ENCODE measurements at regions not wholly inside any gene's neighbourhood (a gene's known extent, or its start where the extent isn't known, plus 50 kb on each side); places are given as distances from the start of the nearest gene placed in this dataset.

DNA sequence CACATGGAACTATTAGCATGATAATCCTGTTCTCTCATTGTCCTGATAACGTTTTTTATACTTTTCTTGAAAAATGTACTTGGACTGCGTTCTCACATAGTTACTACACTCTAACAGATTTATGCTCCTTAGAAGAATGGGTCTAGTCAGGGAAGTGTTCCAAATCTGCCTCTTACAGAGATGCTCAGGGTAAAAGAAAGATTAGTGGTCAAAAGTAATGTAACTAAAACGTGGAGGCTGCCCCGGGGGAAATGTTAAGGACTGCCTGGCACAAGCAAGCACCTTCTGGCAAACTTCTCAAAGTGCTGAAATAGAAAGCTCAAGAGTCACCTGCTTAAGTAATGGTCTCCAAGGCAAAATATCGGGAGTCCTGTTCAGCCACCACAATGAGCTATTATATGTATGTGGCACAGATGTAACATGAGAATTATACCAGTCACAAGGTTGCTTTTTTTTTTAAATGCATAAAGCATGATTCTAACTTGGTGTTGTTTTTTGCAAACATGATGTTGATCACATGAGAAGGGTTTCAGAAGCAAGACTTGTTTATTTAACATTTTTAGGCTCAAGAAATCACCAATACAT is 244.5 kb upstream of the JARID2 start:
- Histone ChIP-seq H3K4me3 (ENCODE audit: low read depth, low read length) (no peak overlapping the region), H3K9me3 (ENCODE audit: control insufficient read depth, insufficient read depth, low read depth, low read length) (no peaks in the 10 kb centered on the region), H3K36me3 (ENCODE audit: control insufficient read depth in 2 of 2, insufficient read depth in 1 of 2, low read length in 2 of 2) (no peaks in the 10 kb centered on the region), H3K4me1 (ENCODE audit: control insufficient read depth, insufficient read depth, low read length) (no peaks in the 10 kb centered on the region), H3K27ac (ENCODE audit: extremely low read depth, low read depth, low read length) (no peak overlapping the region)
- POLR2A ChIA-PET: no interaction called here
- TF ChIP-seq ZNF112 (tag by site-specific recombination; IDR thresholded peaks at IDR 0.05) (no peak), ZNF777 (tag by site-specific recombination; IDR thresholded peaks at IDR 0.05; ENCODE audit: borderline replicate concordance) (no peak)
- TF ChIP-seq, protein P1, sequence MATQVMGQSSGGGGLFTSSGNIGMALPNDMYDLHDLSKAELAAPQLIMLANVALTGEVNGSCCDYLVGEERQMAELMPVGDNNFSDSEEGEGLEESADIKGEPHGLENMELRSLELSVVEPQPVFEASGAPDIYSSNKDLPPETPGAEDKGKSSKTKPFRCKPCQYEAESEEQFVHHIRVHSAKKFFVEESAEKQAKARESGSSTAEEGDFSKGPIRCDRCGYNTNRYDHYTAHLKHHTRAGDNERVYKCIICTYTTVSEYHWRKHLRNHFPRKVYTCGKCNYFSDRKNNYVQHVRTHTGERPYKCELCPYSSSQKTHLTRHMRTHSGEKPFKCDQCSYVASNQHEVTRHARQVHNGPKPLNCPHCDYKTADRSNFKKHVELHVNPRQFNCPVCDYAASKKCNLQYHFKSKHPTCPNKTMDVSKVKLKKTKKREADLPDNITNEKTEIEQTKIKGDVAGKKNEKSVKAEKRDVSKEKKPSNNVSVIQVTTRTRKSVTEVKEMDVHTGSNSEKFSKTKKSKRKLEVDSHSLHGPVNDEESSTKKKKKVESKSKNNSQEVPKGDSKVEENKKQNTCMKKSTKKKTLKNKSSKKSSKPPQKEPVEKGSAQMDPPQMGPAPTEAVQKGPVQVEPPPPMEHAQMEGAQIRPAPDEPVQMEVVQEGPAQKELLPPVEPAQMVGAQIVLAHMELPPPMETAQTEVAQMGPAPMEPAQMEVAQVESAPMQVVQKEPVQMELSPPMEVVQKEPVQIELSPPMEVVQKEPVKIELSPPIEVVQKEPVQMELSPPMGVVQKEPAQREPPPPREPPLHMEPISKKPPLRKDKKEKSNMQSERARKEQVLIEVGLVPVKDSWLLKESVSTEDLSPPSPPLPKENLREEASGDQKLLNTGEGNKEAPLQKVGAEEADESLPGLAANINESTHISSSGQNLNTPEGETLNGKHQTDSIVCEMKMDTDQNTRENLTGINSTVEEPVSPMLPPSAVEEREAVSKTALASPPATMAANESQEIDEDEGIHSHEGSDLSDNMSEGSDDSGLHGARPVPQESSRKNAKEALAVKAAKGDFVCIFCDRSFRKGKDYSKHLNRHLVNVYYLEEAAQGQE (tag by site-specific recombination; IDR thresholded peaks at IDR 0.05): 0 out of 2 replicates have a peak, but pooled peaks have one; percentile 26
- CTCF ChIA-PET: no interaction called here

DNA sequence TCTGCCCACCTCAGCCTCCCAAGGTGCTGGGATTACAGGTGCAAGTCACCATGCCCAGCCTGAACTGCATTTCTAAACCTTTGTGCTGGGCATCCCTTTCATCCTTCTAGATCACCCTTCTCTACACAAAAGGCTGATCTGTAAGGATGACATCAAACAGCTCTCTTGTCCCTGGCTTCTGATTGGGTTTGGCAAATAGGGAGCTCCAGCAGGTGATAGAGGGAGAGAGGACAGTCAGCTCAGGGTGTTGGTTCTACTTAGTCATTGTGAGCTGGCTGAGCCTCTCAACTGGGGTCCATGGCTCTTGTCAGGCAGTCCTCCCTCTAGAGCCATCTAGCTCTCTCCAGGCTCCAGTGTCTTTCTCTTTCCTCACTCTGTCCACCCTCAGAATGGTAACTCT is 237.6 kb upstream of the JARID2 start:
- ChIA-PET POLR2A (no interaction called here), CTCF (interaction anchor here (0.8 kb wide), 1 partner anchor 615 kb away, joined by 3 read pairs; no protein-coding TSS in a partner anchor)
- H3K4me3 ChIP-seq (ENCODE audit: low read depth, low read length): no peak overlapping the region
- no peak overlapping the region for H3K27ac ChIP-seq (ENCODE audit: extremely low read depth, low read depth, low read length)
- no peaks in the 10 kb centered on the region for H3K36me3 ChIP-seq (ENCODE audit: control insufficient read depth in 2 of 2, insufficient read depth in 1 of 2, low read length in 2 of 2)
- H3K4me1 ChIP-seq (ENCODE audit: control insufficient read depth, insufficient read depth, low read length): no peaks in the 10 kb centered on the region
- no peaks in the 10 kb centered on the region for H3K9me3 ChIP-seq (ENCODE audit: control insufficient read depth, insufficient read depth, low read depth, low read length)
- TF ChIP-seq ZNF354C (tag by site-specific recombination; IDR thresholded peaks at IDR 0.05; ENCODE audit: borderline replicate concordance, low read depth) (no peak), ZNF311 (tag by site-specific recombination; IDR thresholded peaks at IDR 0.05; ENCODE audit: borderline replicate concordance) (no peak), ZNF16 (tag by site-specific recombination; IDR thresholded peaks at IDR 0.05; ENCODE audit: low read depth) (0 out of 2 replicates have a peak, but pooled peaks have one; percentile 69), ZNF184 (tag by site-specific recombination; IDR thresholded peaks at IDR 0.05) (no peak), ZNF274 (IDR thresholded peaks at IDR 0.05; ENCODE audit: low read length) (no peak), ZNF274 (tag by site-specific recombination; IDR thresholded peaks at IDR 0.05; ENCODE audit: borderline replicate concordance) (no peak), ZNF624 (tag by site-specific recombination; IDR thresholded peaks at IDR 0.05) (no peak)
- TF ChIP-seq, protein P2, sequence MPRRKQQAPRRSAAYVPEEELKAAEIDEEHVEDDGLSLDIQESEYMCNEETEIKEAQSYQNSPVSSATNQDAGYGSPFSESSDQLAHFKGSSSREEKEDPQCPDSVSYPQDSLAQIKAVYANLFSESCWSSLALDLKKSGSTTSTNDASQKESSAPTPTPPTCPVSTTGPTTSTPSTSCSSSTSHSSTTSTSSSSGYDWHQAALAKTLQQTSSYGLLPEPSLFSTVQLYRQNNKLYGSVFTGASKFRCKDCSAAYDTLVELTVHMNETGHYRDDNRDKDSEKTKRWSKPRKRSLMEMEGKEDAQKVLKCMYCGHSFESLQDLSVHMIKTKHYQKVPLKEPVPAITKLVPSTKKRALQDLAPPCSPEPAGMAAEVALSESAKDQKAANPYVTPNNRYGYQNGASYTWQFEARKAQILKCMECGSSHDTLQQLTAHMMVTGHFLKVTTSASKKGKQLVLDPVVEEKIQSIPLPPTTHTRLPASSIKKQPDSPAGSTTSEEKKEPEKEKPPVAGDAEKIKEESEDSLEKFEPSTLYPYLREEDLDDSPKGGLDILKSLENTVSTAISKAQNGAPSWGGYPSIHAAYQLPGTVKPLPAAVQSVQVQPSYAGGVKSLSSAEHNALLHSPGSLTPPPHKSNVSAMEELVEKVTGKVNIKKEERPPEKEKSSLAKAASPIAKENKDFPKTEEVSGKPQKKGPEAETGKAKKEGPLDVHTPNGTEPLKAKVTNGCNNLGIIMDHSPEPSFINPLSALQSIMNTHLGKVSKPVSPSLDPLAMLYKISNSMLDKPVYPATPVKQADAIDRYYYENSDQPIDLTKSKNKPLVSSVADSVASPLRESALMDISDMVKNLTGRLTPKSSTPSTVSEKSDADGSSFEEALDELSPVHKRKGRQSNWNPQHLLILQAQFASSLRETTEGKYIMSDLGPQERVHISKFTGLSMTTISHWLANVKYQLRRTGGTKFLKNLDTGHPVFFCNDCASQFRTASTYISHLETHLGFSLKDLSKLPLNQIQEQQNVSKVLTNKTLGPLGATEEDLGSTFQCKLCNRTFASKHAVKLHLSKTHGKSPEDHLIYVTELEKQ (tag by site-specific recombination; IDR thresholded peaks at IDR 0.05; ENCODE audit: borderline replicate concordance): no peak
- TF ChIP-seq, protein P3, sequence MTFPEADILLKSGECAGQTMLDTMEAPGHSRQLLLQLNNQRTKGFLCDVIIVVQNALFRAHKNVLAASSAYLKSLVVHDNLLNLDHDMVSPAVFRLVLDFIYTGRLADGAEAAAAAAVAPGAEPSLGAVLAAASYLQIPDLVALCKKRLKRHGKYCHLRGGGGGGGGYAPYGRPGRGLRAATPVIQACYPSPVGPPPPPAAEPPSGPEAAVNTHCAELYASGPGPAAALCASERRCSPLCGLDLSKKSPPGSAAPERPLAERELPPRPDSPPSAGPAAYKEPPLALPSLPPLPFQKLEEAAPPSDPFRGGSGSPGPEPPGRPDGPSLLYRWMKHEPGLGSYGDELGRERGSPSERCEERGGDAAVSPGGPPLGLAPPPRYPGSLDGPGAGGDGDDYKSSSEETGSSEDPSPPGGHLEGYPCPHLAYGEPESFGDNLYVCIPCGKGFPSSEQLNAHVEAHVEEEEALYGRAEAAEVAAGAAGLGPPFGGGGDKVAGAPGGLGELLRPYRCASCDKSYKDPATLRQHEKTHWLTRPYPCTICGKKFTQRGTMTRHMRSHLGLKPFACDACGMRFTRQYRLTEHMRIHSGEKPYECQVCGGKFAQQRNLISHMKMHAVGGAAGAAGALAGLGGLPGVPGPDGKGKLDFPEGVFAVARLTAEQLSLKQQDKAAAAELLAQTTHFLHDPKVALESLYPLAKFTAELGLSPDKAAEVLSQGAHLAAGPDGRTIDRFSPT (tag by site-specific recombination; IDR thresholded peaks at IDR 0.05): no peak
